ENCODE measurements at regions not wholly inside any gene's neighbourhood (a gene's known extent, or its start where the extent isn't known, plus 50 kb on each side); places are given as distances from the start of the nearest gene placed in this dataset.

DNA sequence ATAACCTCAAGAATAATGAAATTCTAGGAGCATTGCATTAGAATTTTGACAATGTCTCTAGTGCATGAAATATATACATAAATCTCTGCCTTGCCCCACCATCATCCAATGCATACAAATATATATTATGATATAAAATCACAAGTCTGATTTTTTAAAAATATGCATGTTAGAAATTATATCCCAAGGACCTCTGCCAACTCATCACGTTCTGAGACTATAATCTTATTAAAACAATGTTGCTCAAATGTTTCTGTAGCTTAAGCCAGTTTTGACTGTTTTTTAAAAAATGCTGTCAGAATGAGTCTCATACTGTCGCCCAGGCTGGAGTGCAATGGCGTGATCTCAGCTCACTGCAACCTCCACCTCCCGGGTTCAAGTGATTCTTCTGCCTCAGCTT, 287.0 kb upstream of the SOX4 start:
- TF ChIP-seq, protein P1, sequence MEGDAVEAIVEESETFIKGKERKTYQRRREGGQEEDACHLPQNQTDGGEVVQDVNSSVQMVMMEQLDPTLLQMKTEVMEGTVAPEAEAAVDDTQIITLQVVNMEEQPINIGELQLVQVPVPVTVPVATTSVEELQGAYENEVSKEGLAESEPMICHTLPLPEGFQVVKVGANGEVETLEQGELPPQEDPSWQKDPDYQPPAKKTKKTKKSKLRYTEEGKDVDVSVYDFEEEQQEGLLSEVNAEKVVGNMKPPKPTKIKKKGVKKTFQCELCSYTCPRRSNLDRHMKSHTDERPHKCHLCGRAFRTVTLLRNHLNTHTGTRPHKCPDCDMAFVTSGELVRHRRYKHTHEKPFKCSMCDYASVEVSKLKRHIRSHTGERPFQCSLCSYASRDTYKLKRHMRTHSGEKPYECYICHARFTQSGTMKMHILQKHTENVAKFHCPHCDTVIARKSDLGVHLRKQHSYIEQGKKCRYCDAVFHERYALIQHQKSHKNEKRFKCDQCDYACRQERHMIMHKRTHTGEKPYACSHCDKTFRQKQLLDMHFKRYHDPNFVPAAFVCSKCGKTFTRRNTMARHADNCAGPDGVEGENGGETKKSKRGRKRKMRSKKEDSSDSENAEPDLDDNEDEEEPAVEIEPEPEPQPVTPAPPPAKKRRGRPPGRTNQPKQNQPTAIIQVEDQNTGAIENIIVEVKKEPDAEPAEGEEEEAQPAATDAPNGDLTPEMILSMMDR (IDR thresholded peaks at IDR 0.05; ENCODE audit: poor library complexity, severe bottlenecking) = no peak
- TF ChIP-seq POLR2AphosphoS5 (IDR thresholded peaks at IDR 0.05) (no peak), TAF1 (IDR thresholded peaks at IDR 0.05; ENCODE audit: low read depth) (no peak), RAD21 (conservative IDR thresholded peaks at IDR 0.05) (no peak), EZH2 (IDR thresholded peaks at IDR 0.05; ENCODE audit: borderline replicate concordance, insufficient read depth, low read length, poor library complexity, severe bottlenecking) (no peak), EP300 (conservative IDR thresholded peaks at IDR 0.05; ENCODE audit: poor library complexity, severe bottlenecking) (no peak)
